OCI-LY3 (cell line): ENCODE measurements at regions not wholly inside any gene's neighbourhood (a gene's known extent, or its start where the extent isn't known, plus 50 kb on each side); places are given as distances from the start of the nearest gene placed in this dataset.

Source experiments
- EZH2phosphoT487 ChIP-seq: fragments of 200-600 bp; shearing (Covaris generic); IDR thresholded peaks from 2 replicates; pipeline ENCODE4 v1.6.1; 2018; ENCODE audit warnings: antibody characterized with exemption, mixed run types, low read depth
- TF ChIP-seq, protein P1 (sequence below): fragments of 200-600, 300-600 bp; sonication (generic); IDR thresholded peaks from 2 replicates; pipeline ENCODE4 v1.5.1; 2014; ENCODE audit warnings: antibody characterized with exemption, low read length, low read depth

GRCh38 chr13:73658639-73659038 lies 475.6 kb downstream of the KLF12 start:
- TF ChIP-seq, protein P1, sequence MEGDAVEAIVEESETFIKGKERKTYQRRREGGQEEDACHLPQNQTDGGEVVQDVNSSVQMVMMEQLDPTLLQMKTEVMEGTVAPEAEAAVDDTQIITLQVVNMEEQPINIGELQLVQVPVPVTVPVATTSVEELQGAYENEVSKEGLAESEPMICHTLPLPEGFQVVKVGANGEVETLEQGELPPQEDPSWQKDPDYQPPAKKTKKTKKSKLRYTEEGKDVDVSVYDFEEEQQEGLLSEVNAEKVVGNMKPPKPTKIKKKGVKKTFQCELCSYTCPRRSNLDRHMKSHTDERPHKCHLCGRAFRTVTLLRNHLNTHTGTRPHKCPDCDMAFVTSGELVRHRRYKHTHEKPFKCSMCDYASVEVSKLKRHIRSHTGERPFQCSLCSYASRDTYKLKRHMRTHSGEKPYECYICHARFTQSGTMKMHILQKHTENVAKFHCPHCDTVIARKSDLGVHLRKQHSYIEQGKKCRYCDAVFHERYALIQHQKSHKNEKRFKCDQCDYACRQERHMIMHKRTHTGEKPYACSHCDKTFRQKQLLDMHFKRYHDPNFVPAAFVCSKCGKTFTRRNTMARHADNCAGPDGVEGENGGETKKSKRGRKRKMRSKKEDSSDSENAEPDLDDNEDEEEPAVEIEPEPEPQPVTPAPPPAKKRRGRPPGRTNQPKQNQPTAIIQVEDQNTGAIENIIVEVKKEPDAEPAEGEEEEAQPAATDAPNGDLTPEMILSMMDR = no peak
- TF ChIP-seq EZH2phosphoT487 = no peak
